ENCODE measurements at regions not wholly inside any gene's neighbourhood (a gene's known extent, or its start where the extent isn't known, plus 50 kb on each side); places are given as distances from the start of the nearest gene placed in this dataset.

GRCh38 chr2:144780983-144781382, 261.1 kb upstream of the ZEB2 start:
- no peak for TF ChIP-seq CTCF (conservative IDR thresholded peaks at IDR 0.05; ENCODE audit: low read depth in 2 of 2)
- TF ChIP-seq EZH2 (IDR thresholded peaks at IDR 0.05; ENCODE audit: low read depth, unreplicated experiment) = no peak
- TF ChIP-seq STAT1 (IDR thresholded peaks at IDR 0.05; ENCODE audit: unreplicated experiment) = no peak
- TF ChIP-seq REST (IDR thresholded peaks at IDR 0.05; ENCODE audit: unreplicated experiment) = no peak

All from GM23338 (cell line).